Muscle of leg (tissue), 3 donors: ENCODE measurements at regions not wholly inside any gene's neighbourhood (a gene's known extent, or its start where the extent isn't known, plus 50 kb on each side); places are given as distances from the start of the nearest gene placed in this dataset.
"Not testable (repeated sequence)": the region's sequence is repeated elsewhere in the genome, so short reads cannot be mapped to it uniquely, and the experiment has no call there.

ENCODE experiments used
- DNase-seq: peaks from one replicate; pipeline ENCODE4 v3.0.0; 2013
- H3K27ac ChIP-seq: one replicate; pipeline ENCODE4 v1.5.1; 2013; ENCODE audit warnings: mild to moderate bottlenecking, low read length, control low read depth
- H3K27me3 ChIP-seq: one replicate; pipeline ENCODE4 v1.6.1; 2013; ENCODE audit warnings: low read length; ENCODE audit not compliant: control insufficient read depth, insufficient read depth
- H3K36me3 ChIP-seq: one replicate; pipeline ENCODE4 v1.6.1; 2013; ENCODE audit warnings: low read length; ENCODE audit not compliant: control insufficient read depth, insufficient read depth
- H3K4me1 ChIP-seq: one replicate; pipeline ENCODE4 v1.6.1; 2013; ENCODE audit warnings: low read length; ENCODE audit not compliant: control insufficient read depth, insufficient read depth
- H3K4me3 ChIP-seq: one replicate; pipeline ENCODE4 v1.5.1; 2013; ENCODE audit warnings: low read length, control low read depth
- H3K9me3 ChIP-seq: replicated peaks from 2 replicates; pipeline ENCODE4 v1.6.1; 2013; ENCODE audit warnings: low read depth, low read length; ENCODE audit not compliant: control insufficient read depth
- WGBS: methylation state at CpG from one replicate; pipeline ENCODE4 v1.1.5; 2013; ENCODE audit warnings: missing lambda C conversion rate; ENCODE audit not compliant: insufficient coverage; 5-methylcytosine and 5-hydroxymethylcytosine counted together

- H3K27ac ChIP-seq, H3K4me3 ChIP-seq, H3K36me3 ChIP-seq, H3K9me3 ChIP-seq, H3K27me3 ChIP-seq, H3K4me1 ChIP-seq: not testable (repeated sequence)
- peak; percentile 38 for DNase-seq
- no CpG with 5 or more reads among the region's 14 CpGs for WGBS
These were observed 67.1 kb upstream of the MUC20 start for GRCh38 chr3:195653641-195654040.

GRCh38 chr3:195647912-195648702, 64.4 kb upstream of the APOD start:
- not testable (repeated sequence) for H3K9me3 ChIP-seq, H3K27ac ChIP-seq, H3K4me3 ChIP-seq, H3K36me3 ChIP-seq, H3K27me3 ChIP-seq, H3K4me1 ChIP-seq
- DNase-seq, result peak; percentile 4
- WGBS, result 60% methylated on average over 9 of the region's 19 CpGs

- DNase-seq, H3K4me1 ChIP-seq, H3K9me3 ChIP-seq, H3K36me3 ChIP-seq, H3K27me3 ChIP-seq, H3K27ac ChIP-seq, H3K4me3 ChIP-seq: not testable (repeated sequence)
- 84% methylated on average over 7 of the region's 8 CpGs for WGBS
These were observed 62.1 kb upstream of the APOD start for GRCh38 chr3:195645872-195646271.

- not testable (repeated sequence) for H3K4me1 ChIP-seq, DNase-seq, H3K27me3 ChIP-seq, H3K27ac ChIP-seq, H3K4me3 ChIP-seq, H3K36me3 ChIP-seq, H3K9me3 ChIP-seq
- WGBS, result 79% methylated on average over 6 of the region's 11 CpGs
These were observed 59.5 kb upstream of the APOD start for GRCh38 chr3:195643245-195643644.

- H3K4me1 ChIP-seq, H3K27ac ChIP-seq, H3K4me3 ChIP-seq, H3K9me3 ChIP-seq, H3K36me3 ChIP-seq, H3K27me3 ChIP-seq, DNase-seq: not testable (repeated sequence)
- WGBS, result 85% methylated on average over 13 of the region's 15 CpGs
These were observed 58.6 kb upstream of the APOD start for GRCh38 chr3:195642311-195642710.

GRCh38 chr3:195638456-195638855, 54.7 kb upstream of the APOD start:
- not testable (repeated sequence) for H3K4me3 ChIP-seq, H3K9me3 ChIP-seq, H3K27me3 ChIP-seq, H3K27ac ChIP-seq, H3K36me3 ChIP-seq, H3K4me1 ChIP-seq, DNase-seq
- 92% methylated on average over 7 of the region's 10 CpGs for WGBS

- H3K36me3 ChIP-seq, result not testable (repeated sequence)
- 92% methylated on average over 2 of the region's 15 CpGs for WGBS
These were observed 53.9 kb upstream of the APOD start for GRCh38 chr3:195637473-195638233.

GRCh38 chr3:195637011-195637410, 53.3 kb upstream of the APOD start:
- H3K27me3 ChIP-seq, H3K9me3 ChIP-seq, H3K27ac ChIP-seq, H3K4me3 ChIP-seq, H3K36me3 ChIP-seq, DNase-seq, H3K4me1 ChIP-seq: not testable (repeated sequence)
- WGBS, result no CpG with 5 or more reads among the region's 7 CpGs

More at GRCh38 chr3:195637473-195638233, 53.9 kb upstream of the APOD start:
- H3K4me3 ChIP-seq, H3K27ac ChIP-seq, H3K9me3 ChIP-seq, H3K27me3 ChIP-seq, DNase-seq, H3K4me1 ChIP-seq: not testable (repeated sequence)

- H3K9me3 ChIP-seq, H3K36me3 ChIP-seq, DNase-seq: not testable (repeated sequence)
These were observed 52.4 kb upstream of the APOD start for GRCh38 chr3:195635898-195636685.

GRCh38 chr3:195635262-195635873, 51.6 kb upstream of the APOD start:
- not testable (repeated sequence) for H3K4me1 ChIP-seq, DNase-seq, H3K4me3 ChIP-seq, H3K27ac ChIP-seq, H3K9me3 ChIP-seq, H3K36me3 ChIP-seq, H3K27me3 ChIP-seq
- WGBS, result no CpG with 5 or more reads among the region's 64 CpGs

More at GRCh38 chr3:195635898-195636685, 52.4 kb upstream of the APOD start:
- not testable (repeated sequence) for H3K27me3 ChIP-seq, H3K4me1 ChIP-seq, H3K27ac ChIP-seq, H3K4me3 ChIP-seq
- no CpG with 5 or more reads among the region's 21 CpGs for WGBS
